GM21526 (cell line): ENCODE measurements at regions not wholly inside any gene's neighbourhood (a gene's known extent, or its start where the extent isn't known, plus 50 kb on each side); places are given as distances from the start of the nearest gene placed in this dataset.

Source experiments
- ATAC-seq: cut with Tn5 transposase; IDR thresholded peaks from one replicate; pipeline ENCODE4 v1.9.1; 2021; ENCODE audit warnings: moderate library complexity; ENCODE audit not compliant: unreplicated experiment, low FRiP score

DNA sequence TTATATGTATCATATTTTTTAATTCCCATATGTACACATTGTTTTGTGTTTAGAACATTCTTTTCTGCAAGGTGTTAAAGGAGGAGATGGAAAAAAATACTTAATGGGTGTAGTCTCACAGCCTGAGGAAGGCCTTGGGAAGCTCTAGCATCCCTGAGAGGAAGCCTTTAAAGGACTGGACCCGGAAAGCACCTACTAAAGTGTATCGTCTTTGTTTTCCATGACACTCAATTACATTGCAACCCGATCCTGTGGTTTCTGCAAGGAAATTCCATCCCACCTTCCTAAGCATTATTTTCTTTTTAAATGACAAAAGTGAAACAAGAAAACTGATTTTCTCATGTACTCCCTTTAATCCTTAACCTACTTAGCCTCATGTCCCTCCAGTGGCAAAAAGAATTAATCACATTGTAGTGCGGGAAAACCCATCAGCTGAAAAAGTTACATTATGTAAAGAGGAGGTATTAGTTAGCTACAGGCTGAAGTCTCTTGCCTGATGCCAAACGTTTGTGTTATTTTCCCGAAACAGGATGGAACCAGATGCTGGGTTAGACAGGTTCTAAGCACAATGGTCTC, 147.8 kb upstream of the CPSF6 start:
- no peak for ATAC-seq

DNA sequence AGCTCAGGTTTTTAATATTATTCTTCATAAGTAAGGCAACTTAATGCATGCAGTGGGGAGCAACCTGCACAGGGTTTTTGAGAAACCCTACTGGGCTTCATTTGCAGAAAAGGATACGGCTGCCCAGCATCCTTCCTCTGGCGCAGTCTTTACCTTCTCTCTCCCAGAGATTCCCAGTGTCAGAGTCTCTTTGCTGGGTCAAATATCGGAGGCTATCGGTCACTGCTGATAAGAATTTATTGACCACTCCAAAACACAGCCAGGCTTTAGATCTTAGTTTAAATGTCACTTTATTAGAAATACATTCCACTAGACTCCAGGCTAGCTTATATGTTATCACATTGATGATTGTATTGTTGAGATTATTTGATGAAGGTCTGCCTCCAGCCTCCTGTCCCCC, 147.2 kb upstream of the CPSF6 start:
- no peak for ATAC-seq

DNA sequence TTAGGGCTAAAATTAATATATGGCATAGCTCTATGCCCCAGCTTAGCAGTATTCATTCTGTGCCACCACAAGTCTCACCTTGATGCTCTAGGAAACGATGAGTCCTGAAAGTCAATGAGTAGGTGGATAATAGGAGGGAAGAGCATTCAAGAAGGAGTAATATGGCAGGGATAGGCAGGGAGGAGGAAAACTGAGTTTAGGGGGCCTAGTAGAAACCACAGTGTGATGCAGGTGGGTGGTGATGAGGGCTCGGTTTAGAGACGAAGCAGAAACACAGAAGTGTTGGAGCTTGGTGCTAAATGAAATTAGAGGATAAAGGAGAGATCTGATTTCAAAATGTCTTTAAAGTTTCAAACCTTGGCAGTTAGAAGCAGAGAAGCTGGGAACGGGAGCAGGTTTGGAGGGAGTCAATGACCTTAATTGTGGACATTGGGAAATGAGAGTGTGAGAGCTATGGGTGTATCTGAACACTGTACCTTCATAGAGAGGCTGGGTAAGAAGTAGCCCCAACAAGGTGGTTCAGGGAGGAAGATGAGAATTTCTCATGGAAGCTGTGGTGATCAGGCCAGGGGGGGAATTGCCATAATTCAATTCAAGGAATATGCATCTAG, 144.7 kb upstream of the CPSF6 start:
- no peak for ATAC-seq

DNA sequence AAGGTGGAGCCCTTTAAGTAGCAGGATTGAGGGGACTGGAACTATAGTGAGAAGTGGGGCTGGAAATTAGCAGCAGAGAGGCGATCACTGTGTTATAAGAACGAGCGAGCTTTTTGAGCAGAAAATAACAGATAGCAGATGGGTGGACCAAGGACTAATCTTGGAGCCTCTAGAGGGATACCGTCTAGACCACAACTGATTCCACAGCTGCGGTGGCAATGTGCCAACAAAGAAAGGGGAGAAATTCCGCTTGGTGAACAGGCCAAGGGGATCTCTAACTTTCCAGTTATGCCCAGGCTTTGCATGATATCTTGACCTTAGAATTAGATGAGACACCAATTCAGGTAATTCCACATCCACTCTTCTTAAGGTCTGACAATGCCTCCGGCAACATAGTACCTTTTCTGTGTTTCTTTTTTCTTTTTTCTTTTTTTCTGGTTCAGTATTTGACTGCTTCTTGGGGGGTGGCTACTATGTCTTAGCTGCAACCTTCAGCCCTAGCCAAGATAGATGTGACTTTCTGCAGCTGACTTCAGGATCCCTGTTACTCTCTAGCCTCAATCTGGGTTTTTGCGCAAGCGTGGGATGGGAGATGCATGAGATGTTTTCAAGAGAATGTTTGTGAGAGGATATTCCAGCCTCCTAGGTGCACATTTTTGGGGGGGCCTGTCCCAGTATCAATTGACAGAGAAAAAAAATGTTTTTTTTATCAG, 143.4 kb upstream of the CPSF6 start:
- ATAC-seq, result no peak

DNA sequence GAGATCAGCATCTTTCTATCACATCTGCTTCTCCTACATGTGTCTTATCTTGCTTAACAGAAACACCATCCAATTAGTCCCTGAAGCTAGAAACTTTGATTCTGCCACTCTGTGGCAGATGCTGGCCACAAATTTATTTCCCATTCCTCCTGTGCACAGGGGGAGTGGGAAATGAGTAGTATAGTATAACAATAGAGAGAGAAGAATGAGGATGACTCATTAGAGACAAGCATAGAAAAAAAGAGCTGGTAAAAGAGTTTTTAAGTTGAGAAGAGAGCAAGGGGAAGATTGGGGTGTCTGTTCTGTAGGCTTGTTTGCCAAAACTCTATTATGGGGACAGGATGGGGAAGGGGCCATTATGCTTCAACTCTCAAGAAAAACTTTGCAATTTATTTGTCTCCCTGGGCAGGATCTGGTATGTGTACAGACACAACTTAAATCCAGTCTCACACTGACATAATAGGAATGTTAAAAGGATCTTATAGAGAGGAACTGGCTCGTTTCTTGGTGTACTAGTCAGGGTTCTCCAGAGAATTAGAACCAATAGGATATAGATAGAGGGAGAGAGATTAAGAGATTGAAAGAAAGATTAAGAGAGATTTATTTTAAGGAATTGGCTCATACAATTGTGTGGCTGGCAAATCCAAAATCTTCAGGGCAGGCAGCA, 142.6 kb upstream of the CPSF6 start:
- ATAC-seq, result no peak

DNA sequence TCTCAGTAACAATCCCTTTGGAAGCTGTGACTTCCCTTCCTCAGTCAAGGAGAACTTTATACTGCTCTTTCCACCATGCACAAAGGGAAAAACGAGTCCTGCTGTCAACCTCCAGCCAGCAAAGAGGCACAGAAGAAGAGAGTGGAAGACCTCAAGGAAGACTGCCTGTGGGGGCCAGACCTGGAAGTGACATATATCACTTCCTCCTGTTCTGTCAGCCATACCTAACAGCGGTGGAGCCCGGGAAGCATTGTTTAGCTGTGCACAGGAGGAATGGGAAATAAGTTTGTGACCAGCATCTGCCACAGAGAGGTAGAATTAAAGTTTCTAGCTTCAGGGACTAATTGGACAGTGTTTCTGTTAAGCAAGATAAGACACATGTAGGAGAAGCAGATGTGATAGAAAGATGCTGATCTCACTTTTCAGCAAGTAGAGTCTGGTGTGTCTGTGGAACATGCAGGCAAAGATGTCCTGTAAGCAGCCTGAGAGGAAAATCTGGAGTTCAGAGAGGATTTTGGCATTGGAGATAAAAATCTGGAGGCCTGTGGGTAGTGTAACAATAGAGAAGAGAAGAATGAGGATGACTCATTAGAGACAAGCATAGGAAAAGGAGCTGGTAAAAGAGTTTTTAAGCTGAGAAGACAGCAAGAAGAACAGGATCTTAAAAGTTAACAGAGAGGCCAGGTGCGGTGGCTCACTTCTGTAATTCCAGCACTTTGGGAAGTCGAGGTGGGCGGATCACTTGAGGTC, 141.6 kb upstream of the CPSF6 start:
- no peak for ATAC-seq

DNA sequence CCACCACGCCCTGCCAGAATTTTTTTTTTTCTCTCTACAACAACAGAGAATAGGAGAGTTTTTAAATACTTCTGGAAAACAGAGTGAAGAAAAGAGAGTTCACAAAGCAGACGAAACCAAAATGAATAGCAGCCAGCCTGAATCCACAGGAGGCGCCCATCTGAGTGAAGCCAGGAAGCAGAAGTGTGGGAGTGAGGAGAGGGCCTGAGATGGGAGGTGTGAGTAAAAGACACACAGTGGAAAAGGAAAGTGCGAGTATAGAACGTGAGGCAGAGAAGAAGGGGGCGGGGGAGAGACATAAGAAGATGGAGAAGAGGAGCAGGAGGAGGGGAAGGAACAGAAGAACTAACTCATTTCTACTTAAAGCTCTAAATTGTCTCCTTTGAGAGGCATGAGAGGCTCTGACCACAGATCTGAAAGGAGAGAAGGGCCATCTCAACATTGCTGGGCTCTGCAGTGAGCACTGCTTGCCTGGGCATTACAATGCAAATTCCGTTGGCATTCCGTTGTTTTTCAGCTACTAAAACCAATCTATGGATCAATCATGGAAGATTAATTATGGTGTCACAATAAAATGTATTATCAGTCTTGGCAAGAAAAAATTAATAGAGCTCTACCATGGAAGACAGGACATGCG, 140.1 kb upstream of the CPSF6 start:
- no peak for ATAC-seq

DNA sequence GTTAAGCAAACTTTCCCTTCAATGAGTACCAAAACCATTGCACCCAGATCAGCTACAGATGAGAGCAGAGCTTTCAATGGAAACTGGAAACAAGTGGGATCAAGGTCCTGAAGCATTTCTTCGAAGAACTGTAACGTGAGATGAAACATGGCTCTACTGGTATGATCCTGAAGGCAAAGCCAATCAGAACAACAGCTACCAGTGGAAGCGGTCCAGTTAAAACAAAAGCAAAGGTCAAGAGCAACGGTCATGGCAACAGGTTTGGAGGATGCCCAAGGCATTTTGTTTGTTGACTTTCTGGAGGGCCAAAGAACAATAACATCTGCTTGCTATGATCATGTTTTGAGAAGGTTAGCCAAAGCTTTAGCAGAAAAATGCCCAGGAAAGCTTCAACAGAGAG, 137.9 kb upstream of the CPSF6 start:
- ATAC-seq, result no peak

DNA sequence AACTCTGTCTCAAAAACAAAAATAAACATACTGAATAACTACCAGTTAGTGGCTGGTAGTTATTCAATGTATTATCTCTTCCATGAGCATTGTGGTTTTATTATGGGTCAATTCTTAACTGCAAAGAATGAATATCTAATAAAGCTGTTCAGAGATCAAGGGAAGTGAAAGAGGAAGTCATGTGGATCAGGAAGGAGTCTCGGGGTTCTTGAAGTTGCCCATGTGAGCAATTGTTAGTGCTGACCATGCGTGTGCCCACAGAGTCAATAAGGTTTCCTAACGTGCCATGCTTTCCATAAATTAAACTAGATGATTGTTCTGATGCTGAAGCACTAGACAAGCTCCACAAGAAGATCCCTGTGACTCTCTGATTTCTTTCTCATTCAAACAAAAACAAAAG, 136.5 kb upstream of the CPSF6 start:
- ATAC-seq, result no peak

DNA sequence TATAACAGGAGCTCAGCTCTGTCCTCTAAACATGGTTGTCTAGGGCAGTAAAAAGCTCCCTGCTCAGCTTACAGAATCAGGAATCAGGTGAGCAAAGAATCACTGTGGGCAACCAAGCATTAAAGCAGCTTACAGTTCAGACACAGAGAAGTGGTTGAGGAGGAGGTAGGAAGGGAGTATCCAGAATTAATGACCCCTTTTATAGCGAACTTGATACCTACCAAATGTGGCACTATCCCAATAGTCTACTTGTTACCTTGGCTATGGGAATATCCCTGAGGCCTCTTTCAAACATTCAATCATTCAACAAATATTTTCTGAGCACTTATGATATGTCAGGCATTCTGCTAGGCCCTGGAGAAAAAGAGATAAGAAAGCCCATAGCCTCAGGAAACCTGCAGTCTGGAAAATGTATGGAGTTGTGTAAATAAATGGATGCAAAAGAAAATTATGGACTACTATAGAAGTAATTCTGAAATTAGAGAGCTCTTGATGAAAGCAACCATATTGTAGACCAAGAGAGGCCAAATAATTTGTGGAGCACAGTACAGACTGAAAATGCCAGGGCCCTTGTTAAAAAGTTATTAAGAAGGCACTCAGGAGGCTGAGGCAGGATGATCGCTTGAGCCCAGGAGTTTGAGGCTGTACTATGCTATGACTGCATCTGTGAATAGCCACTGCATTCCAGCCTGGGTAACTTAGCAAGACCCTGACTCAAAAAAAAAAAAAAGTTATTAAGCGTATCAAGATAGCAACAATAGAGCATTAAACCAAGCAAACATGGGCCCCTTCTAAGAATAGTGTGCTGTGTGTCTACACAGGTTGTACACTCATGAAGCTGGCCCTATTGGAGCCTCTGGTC, 134.0 kb upstream of the CPSF6 start:
- ATAC-seq, result no peak

DNA sequence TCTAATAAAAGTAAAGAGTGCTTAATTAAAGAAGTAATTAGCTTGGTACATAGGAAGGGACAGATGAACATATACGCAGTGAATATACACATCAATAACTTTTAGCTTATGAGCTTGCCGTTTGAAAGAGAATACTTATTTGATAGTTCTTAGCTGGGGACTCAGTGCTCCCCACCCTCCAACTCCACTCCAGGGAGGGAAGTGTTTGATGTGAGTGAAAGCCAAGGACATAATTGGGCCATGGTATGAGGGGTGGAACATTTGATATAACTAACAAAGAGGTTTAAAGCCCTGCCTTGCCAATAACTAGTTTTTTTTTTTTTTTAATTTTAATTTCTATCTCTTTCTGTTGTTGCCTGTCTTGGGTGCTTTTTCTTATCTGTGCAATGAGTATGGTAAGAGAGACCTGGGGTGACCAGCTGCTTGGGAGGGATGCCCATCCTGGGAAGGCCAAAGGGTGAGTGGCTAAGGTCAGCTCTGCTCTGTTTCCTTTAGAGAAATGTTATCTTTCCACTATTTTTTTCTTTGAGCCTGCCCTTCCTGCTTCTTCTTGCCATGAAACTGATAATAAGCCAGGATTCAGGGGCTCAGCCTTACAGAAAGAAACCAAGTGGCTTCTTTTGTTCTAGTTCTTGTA, 132.8 kb upstream of the CPSF6 start:
- ATAC-seq, result no peak

DNA sequence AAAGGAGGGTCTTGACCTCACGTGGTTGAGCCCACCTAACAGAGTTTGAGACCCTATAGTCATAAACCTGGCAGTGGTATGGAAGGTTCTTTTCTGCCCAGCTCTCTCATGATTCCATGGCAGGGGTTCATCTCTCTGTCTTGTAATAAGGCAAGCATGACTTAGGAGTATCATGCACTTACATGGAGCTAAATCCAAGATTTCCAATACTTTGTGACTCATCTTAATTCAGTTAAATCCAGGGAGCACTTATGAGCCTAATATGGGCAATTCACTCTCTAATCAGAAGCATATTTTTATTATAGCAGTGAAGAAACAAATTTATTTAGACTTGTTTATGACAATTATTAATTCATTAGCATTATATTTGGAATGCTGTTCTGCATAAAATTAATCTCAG, 131.8 kb upstream of the CPSF6 start:
- ATAC-seq, result no peak

DNA sequence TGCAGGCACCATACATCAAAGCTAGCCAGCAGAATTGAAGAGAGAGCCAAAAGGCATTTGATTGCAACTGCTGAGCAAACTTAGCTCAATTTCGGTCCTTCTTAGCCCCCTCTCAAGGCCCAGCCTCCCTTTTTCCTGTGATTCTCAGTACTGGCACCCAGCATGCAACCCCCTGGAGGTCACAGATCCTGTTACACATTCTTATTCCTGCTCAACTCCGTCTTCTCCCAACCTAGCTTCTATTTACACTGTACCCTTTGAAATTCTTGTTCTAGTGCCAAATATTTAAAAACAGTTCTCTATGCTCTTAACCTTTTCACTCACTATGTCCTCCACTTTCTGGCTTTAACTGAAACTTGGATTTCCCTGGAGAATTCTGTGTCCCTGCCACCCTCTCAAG, 131.3 kb upstream of the CPSF6 start:
- no peak for ATAC-seq

DNA sequence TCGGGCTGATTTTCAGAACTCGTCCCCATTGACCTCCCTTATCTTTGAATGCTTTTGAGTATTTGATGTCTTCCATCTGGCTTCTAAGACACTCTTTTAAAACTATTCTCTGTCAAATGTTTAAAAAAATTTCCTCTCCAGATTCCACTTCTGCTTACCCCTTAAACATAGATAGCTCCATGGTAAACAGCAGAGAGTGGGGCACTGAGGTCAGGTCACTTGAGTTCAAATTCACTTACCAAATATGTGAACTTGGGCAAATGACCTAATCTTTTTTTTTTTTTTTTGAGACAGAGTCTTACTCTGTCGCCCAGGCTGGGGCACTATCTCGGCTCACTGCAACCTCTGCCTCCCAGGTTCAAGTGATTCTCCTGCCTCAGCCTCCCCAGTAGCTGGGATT, 126.8 kb upstream of the CPSF6 start:
- no peak for ATAC-seq

DNA sequence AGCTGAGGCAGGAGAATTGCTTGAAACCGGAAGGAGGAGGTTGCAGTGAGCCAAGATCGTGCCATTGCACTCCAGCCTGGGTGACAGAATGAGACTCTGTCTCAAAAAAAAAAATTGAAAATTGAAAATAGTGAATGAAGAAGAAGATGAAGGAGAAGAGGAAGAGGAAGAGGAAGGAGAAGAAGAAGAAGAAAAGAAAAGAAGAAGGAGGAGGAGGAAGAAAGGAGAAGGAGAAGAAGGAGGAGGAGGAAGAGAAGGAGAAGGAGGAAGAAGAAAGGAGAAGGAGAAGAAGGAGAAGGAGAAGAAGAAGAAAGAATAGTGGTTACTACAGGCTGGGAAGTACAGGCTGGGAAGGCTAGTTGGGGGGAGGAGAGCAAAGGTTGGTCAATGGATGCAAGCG, 124.3 kb upstream of the CPSF6 start:
- ATAC-seq, result no peak

DNA sequence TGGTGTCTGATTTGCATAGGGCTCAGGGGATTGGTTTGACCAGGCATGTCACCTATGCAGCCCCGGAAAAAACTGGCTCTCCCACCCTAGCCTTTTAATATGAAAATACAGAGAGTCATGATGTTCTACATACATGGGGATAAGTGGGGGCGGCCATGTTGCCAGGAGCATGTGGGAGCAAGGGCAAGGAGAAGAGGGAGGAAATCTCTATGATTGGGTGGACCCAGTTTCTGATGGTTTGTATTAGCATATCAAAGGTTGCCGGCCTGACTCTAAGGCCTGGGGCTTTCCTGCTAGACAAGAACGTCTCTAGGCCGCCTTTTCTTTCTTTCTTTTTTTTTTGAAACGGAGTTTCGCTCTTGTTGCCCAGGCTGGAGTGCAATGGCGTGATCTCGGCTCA, 123.4 kb upstream of the CPSF6 start:
- no peak for ATAC-seq

DNA sequence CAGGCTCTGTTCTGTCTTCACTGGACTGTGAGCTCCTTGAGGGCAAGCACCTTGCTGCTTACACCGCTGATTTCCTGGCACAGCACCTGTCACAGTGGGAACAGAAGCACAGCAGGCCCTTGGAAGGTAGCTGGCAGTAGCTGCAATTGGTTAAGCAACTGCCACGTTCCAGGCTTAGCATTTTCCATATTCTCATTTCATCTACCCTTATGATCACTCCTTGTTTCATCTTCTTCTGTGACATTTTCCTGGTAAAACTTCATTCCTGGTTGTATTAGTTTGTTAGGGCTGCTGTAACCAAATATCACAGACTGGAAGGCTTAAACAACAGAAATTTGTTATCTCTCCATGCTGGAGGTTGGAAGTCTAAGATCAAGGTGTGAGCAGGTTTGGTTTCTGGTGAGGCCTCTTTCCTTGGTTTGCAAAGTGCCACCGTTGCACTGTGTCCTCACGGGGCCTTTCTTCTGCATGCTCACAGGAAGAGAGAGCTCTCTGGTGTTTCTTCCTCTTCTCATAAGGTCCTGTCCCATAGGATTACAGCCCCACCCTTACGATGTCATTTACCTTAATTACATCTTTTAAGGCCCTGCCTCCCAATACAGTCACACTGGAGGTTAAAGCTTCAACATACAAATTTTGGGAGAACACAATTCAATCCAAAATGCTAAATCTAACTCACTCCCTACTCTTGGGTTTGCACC, 121.7 kb upstream of the CPSF6 start:
- no peak for ATAC-seq

DNA sequence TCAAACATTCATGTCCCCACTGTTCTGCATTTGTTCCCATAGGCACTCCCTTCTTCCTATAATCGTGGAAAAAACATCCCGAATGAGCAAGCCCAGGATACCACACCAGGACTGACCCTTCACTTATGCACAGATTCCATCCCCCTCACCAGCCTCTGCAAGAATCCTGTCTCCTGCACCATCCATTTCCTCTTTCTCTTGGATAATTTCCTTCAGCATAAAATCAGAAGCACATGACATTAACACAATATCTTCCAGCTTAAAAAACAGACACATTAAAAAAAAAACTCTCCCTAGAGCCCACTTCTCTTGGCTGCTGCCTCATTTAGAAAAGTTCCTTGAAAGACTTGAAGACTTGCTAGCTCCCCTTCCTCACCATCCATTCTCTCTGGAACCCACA, 120.9 kb upstream of the CPSF6 start:
- ATAC-seq, result no peak

DNA sequence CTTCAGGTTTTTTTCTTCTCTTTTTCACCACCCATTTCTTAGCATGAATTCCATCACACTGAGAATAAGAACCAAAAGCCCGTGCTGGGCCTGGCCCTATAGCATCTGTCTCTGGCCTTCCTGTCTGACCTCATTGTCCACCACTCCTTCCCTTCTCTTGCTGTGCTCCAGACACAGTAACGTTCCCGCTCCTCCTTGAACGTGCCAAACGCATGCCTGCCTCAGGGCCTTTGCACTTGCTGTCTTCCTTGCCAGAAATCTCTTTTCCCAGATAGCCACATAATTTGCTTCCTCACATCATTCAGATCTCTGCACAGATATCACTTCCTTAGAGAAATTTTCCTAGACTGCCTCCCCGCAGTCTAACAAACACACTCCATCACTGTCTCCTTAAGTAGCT, 119.6 kb upstream of the CPSF6 start:
- ATAC-seq, result no peak
